ENCODE measurements at regions not wholly inside any gene's neighbourhood (a gene's known extent, or its start where the extent isn't known, plus 50 kb on each side); places are given as distances from the start of the nearest gene placed in this dataset.

- no peak for DNase-seq
- Histone ChIP-seq H3K4me1 (ENCODE audit: control insufficient read depth, insufficient read depth, low read length) (no peaks in the 10 kb centered on the region), H3K36me3 (ENCODE audit: control insufficient read depth, insufficient read depth, low read length) (no peaks in the 10 kb centered on the region), H3K9me3 (replicated peaks; ENCODE audit: control insufficient read depth, low read depth, low read length) (no peaks in the 10 kb centered on the region), H3K27ac (ENCODE audit: low read length) (no peak overlapping the region), H3K4me3 (ENCODE audit: low read length) (no peak overlapping the region), H3K27me3 (ENCODE audit: control insufficient read depth, insufficient read depth, low read length) (no peaks in the 10 kb centered on the region)
- WGBS (ENCODE audit: insufficient coverage), result no CpG with 5 or more reads among the region's 7 CpGs
These were observed 99.2 kb upstream of the RAPGEF2 start for GRCh38 chr4:159003420-159004253.

- Histone ChIP-seq H3K27me3 (ENCODE audit: control insufficient read depth, insufficient read depth, low read length) (no peaks in the 10 kb centered on the region), H3K9me3 (replicated peaks; ENCODE audit: control insufficient read depth, low read depth, low read length) (no peaks in the 10 kb centered on the region), H3K36me3 (ENCODE audit: control insufficient read depth, insufficient read depth, low read length) (no peaks in the 10 kb centered on the region), H3K27ac (ENCODE audit: low read length) (no peak overlapping the region), H3K4me3 (ENCODE audit: low read length) (no peak overlapping the region), H3K4me1 (ENCODE audit: control insufficient read depth, insufficient read depth, low read length) (no peaks in the 10 kb centered on the region)
- 67% methylated on average over 2 of the region's 3 CpGs for WGBS (ENCODE audit: insufficient coverage)
- no peak for DNase-seq
These were observed 96.7 kb upstream of the RAPGEF2 start for GRCh38 chr4:159006202-159006601.

- H3K27ac ChIP-seq (ENCODE audit: low read length), result no peak overlapping the region
- no CpG with 5 or more reads among the region's 1 CpG for WGBS (ENCODE audit: insufficient coverage)
- no peak for DNase-seq
- H3K4me3 ChIP-seq (ENCODE audit: low read length), result no peak overlapping the region
- H3K4me1 ChIP-seq (ENCODE audit: control insufficient read depth, insufficient read depth, low read length), result no peaks in the 10 kb centered on the region
- no peaks in the 10 kb centered on the region for H3K36me3 ChIP-seq (ENCODE audit: control insufficient read depth, insufficient read depth, low read length)
- H3K9me3 ChIP-seq (replicated peaks; ENCODE audit: control insufficient read depth, low read depth, low read length), result no peaks in the 10 kb centered on the region
- no peaks in the 10 kb centered on the region for H3K27me3 ChIP-seq (ENCODE audit: control insufficient read depth, insufficient read depth, low read length)
These were observed 94.2 kb upstream of the RAPGEF2 start for GRCh38 chr4:159008671-159009070.

- H3K4me1 ChIP-seq (ENCODE audit: control insufficient read depth, insufficient read depth, low read length), result no peaks in the 10 kb centered on the region
- H3K27me3 ChIP-seq (ENCODE audit: control insufficient read depth, insufficient read depth, low read length), result no peaks in the 10 kb centered on the region
- 94% methylated on average over 3 of the region's 4 CpGs for WGBS (ENCODE audit: insufficient coverage)
- no peaks in the 10 kb centered on the region for H3K36me3 ChIP-seq (ENCODE audit: control insufficient read depth, insufficient read depth, low read length)
- H3K4me3 ChIP-seq (ENCODE audit: low read length), result no peak overlapping the region
- no peak overlapping the region for H3K27ac ChIP-seq (ENCODE audit: low read length)
- no peaks in the 10 kb centered on the region for H3K9me3 ChIP-seq (replicated peaks; ENCODE audit: control insufficient read depth, low read depth, low read length)
- no peak for DNase-seq
These were observed 93.4 kb upstream of the RAPGEF2 start for GRCh38 chr4:159009521-159009920.

GRCh38 chr4:159010100-159010499, 92.8 kb upstream of the RAPGEF2 start:
- no peaks in the 10 kb centered on the region for H3K36me3 ChIP-seq (ENCODE audit: control insufficient read depth, insufficient read depth, low read length)
- no peaks in the 10 kb centered on the region for H3K9me3 ChIP-seq (replicated peaks; ENCODE audit: control insufficient read depth, low read depth, low read length)
- no peak overlapping the region for H3K4me3 ChIP-seq (ENCODE audit: low read length)
- no peak overlapping the region for H3K27ac ChIP-seq (ENCODE audit: low read length)
- peak; percentile 25 for DNase-seq
- 37% methylated on average over 2 of the region's 3 CpGs for WGBS (ENCODE audit: insufficient coverage)
- no peaks in the 10 kb centered on the region for H3K4me1 ChIP-seq (ENCODE audit: control insufficient read depth, insufficient read depth, low read length)
- no peaks in the 10 kb centered on the region for H3K27me3 ChIP-seq (ENCODE audit: control insufficient read depth, insufficient read depth, low read length)

GRCh38 chr4:159010563-159011260, 92.2 kb upstream of the RAPGEF2 start:
- Histone ChIP-seq H3K27me3 (ENCODE audit: control insufficient read depth, insufficient read depth, low read length) (no peaks in the 10 kb centered on the region), H3K36me3 (ENCODE audit: control insufficient read depth, insufficient read depth, low read length) (no peaks in the 10 kb centered on the region), H3K4me1 (ENCODE audit: control insufficient read depth, insufficient read depth, low read length) (no peaks in the 10 kb centered on the region), H3K9me3 (replicated peaks; ENCODE audit: control insufficient read depth, low read depth, low read length) (no peaks in the 10 kb centered on the region), H3K27ac (ENCODE audit: low read length) (no peak overlapping the region), H3K4me3 (ENCODE audit: low read length) (no peak overlapping the region)
- DNase-seq, result peak; percentile 78
- WGBS (ENCODE audit: insufficient coverage), result 33% methylated on average over 3 of the region's 5 CpGs

GRCh38 chr4:159012381-159012780, 90.5 kb upstream of the RAPGEF2 start:
- no CpG with 5 or more reads among the region's 4 CpGs for WGBS (ENCODE audit: insufficient coverage)
- no peak for DNase-seq
- no peak overlapping the region for H3K27ac ChIP-seq (ENCODE audit: low read length)

GRCh38 chr4:159013692-159014091, 89.2 kb upstream of the RAPGEF2 start:
- no peaks in the 10 kb centered on the region for H3K36me3 ChIP-seq (ENCODE audit: control insufficient read depth, insufficient read depth, low read length)
- peaks cover 3% of the 10 kb centered on the region for H3K4me1 ChIP-seq (ENCODE audit: control insufficient read depth, insufficient read depth, low read length)
- H3K9me3 ChIP-seq (replicated peaks; ENCODE audit: control insufficient read depth, low read depth, low read length), result no peaks in the 10 kb centered on the region
- no peak overlapping the region for H3K4me3 ChIP-seq (ENCODE audit: low read length)
- H3K27ac ChIP-seq (ENCODE audit: low read length), result no peak overlapping the region
- no peak for DNase-seq
- no peaks in the 10 kb centered on the region for H3K27me3 ChIP-seq (ENCODE audit: control insufficient read depth, insufficient read depth, low read length)

More at GRCh38 chr4:159012381-159012780, 90.5 kb upstream of the RAPGEF2 start:
- no peaks in the 10 kb centered on the region for H3K36me3 ChIP-seq (ENCODE audit: control insufficient read depth, insufficient read depth, low read length)
- H3K27me3 ChIP-seq (ENCODE audit: control insufficient read depth, insufficient read depth, low read length), result no peaks in the 10 kb centered on the region
- H3K4me3 ChIP-seq (ENCODE audit: low read length), result no peak overlapping the region
- H3K4me1 ChIP-seq (ENCODE audit: control insufficient read depth, insufficient read depth, low read length), result peaks cover 3% of the 10 kb centered on the region
- no peaks in the 10 kb centered on the region for H3K9me3 ChIP-seq (replicated peaks; ENCODE audit: control insufficient read depth, low read depth, low read length)

- H3K27ac ChIP-seq (ENCODE audit: low read length), result no peak overlapping the region
- DNase-seq, result peak; percentile 48
- H3K27me3 ChIP-seq (ENCODE audit: control insufficient read depth, insufficient read depth, low read length), result no peaks in the 10 kb centered on the region
- WGBS (ENCODE audit: insufficient coverage), result no CpG with 5 or more reads among the region's 4 CpGs
- no peaks in the 10 kb centered on the region for H3K36me3 ChIP-seq (ENCODE audit: control insufficient read depth, insufficient read depth, low read length)
- H3K4me3 ChIP-seq (ENCODE audit: low read length), result no peak overlapping the region
- H3K9me3 ChIP-seq (replicated peaks; ENCODE audit: control insufficient read depth, low read depth, low read length), result no peaks in the 10 kb centered on the region
- peaks cover 3% of the 10 kb centered on the region for H3K4me1 ChIP-seq (ENCODE audit: control insufficient read depth, insufficient read depth, low read length)
These were observed 88.0 kb upstream of the RAPGEF2 start for GRCh38 chr4:159014859-159015258.

GRCh38 chr4:159015841-159016240, 87.0 kb upstream of the RAPGEF2 start:
- DNase-seq, result peak; percentile 33
- Histone ChIP-seq H3K27ac (ENCODE audit: low read length) (no peak overlapping the region), H3K4me3 (ENCODE audit: low read length) (no peak overlapping the region), H3K9me3 (replicated peaks; ENCODE audit: control insufficient read depth, low read depth, low read length) (no peaks in the 10 kb centered on the region), H3K27me3 (ENCODE audit: control insufficient read depth, insufficient read depth, low read length) (no peaks in the 10 kb centered on the region), H3K36me3 (ENCODE audit: control insufficient read depth, insufficient read depth, low read length) (no peaks in the 10 kb centered on the region), H3K4me1 (ENCODE audit: control insufficient read depth, insufficient read depth, low read length) (peaks cover 3% of the 10 kb centered on the region)
- 100% methylated on average over 1 of the region's 5 CpGs for WGBS (ENCODE audit: insufficient coverage)
